ENCODE measurements at regions not wholly inside any gene's neighbourhood (a gene's known extent, or its start where the extent isn't known, plus 50 kb on each side); places are given as distances from the start of the nearest gene placed in this dataset.
A peak's percentile ranks its signal among the peaks of the same experiment; 100 is the strongest.

- TF ChIP-seq CTCF (conservative IDR thresholded peaks at IDR 0.05) = no peak
- H3T11ph ChIP-seq (ENCODE audit: low read length) = no peak overlapping the region
- no peak overlapping the region for H2BK120ac ChIP-seq (ENCODE audit: low read depth, low read length, poor library complexity, severe bottlenecking)
- H3K56ac ChIP-seq (ENCODE audit: insufficient read length, low read depth, low read length) = no peak overlapping the region
- Mint-ChIP-seq H3K4me3 (no peak overlapping the region; a peak in 1 of 5 replicates), H3K4me1 (peaks cover 18 to 29% of the 10 kb centered on the region in 2 experiments), H3K27ac (peak overlapping the region in 1 of 3 experiments; percentile 69; a peak in 2 of 7 replicates), H3K36me3 (ENCODE audit: insufficient read depth in 1 of 3, low read depth in 3 of 3) (peaks cover 0 to 10% (median 0%) of the 10 kb centered on the region in 3 experiments; a peak in 4 of 7 replicates), H3K9me3 (peaks cover 0 to 4% of the 10 kb centered on the region in 2 experiments; a peak in 4 of 5 replicates), H3K27me3 (ENCODE audit: low read depth) (no peaks in the 10 kb centered on the region)
- H3K27ac ChIP-seq (ENCODE audit: insufficient read length, low read depth, low read length) = no peak overlapping the region
- H2AK5ac ChIP-seq (ENCODE audit: insufficient read length, low read length) = no peak overlapping the region
- H3K27me3 ChIP-seq (ENCODE audit: insufficient read depth, low read length) = no peaks in the 10 kb centered on the region
- H3K14ac ChIP-seq (ENCODE audit: insufficient read depth, low read length) = no peak overlapping the region
- H3K23me2 ChIP-seq (ENCODE audit: insufficient read length, low read depth, low read length, poor library complexity, severe bottlenecking) = no peaks in the 10 kb centered on the region
- no peak overlapping the region for H3K23ac ChIP-seq (ENCODE audit: insufficient read length, low read depth, low read length)
- no peak overlapping the region for H2BK15ac ChIP-seq (ENCODE audit: low read depth, low read length)
- no peak overlapping the region for H3K9ac ChIP-seq (ENCODE audit: extremely low read depth, insufficient read length, low read length)
- no peak overlapping the region for H3K4ac ChIP-seq (ENCODE audit: low read depth, low read length)
- no peak overlapping the region for H3K4me2 ChIP-seq (ENCODE audit: insufficient read depth, insufficient read length, low read length)
- no peak for DNase-seq
- no peak overlapping the region for H4K5ac ChIP-seq (ENCODE audit: insufficient read length, low read depth, low read length)
- no peak overlapping the region for H2BK12ac ChIP-seq (ENCODE audit: insufficient read length, low read depth, low read length)
- no peak overlapping the region for H2BK20ac ChIP-seq (ENCODE audit: low read depth, low read length, poor library complexity, severe bottlenecking)
- no peak overlapping the region for H4K8ac ChIP-seq (replicated peaks; ENCODE audit: insufficient read length, low read depth, low read length)
- H3K9me3 ChIP-seq (ENCODE audit: control insufficient read depth, low read depth, low read length) = no peaks in the 10 kb centered on the region
- H4K91ac ChIP-seq (ENCODE audit: insufficient read length, low read depth, low read length) = no peak overlapping the region
- H3K18ac ChIP-seq (ENCODE audit: insufficient read length, low read depth, low read length) = no peak overlapping the region
- H2BK5ac ChIP-seq (ENCODE audit: insufficient read length, low read length) = no peak overlapping the region
- no peaks in the 10 kb centered on the region for H3K79me2 ChIP-seq (ENCODE audit: insufficient read depth, low read length)
- H4K20me1 ChIP-seq (ENCODE audit: control insufficient read depth, insufficient read depth, insufficient read length) = no peaks in the 10 kb centered on the region
- no peaks in the 10 kb centered on the region; the same call in 1 of the 2 replicates for H3K4me1 ChIP-seq (ENCODE audit: insufficient read depth, low read length)
- H3K79me1 ChIP-seq (ENCODE audit: insufficient read depth, low read depth, low read length, poor library complexity, severe bottlenecking) = no peaks in the 10 kb centered on the region
- no peak overlapping the region for H2AFZ ChIP-seq (ENCODE audit: low read length)
These were observed 664.9 kb downstream of the TAF11L14 start for GRCh38 chr5:18299166-18299565.

All from H9 (cell line).